NT2/D1 (cell line): ENCODE measurements at regions not wholly inside any gene's neighbourhood (a gene's known extent, or its start where the extent isn't known, plus 50 kb on each side); places are given as distances from the start of the nearest gene placed in this dataset.

Experiments used
- DNase-seq: peaks from one replicate; pipeline ENCODE4 v3.0.0-alpha.2; 2011; ENCODE audit warnings: low read depth, low spot score
- H3K27me3 ChIP-seq: 2 replicates; pipeline ENCODE4 v1.6.0; 2011; ENCODE audit warnings: mild to moderate bottlenecking; ENCODE audit not compliant: insufficient read length, insufficient read depth
- H3K36me3 ChIP-seq: 2 replicates; pipeline ENCODE4 v1.6.1; 2011; ENCODE audit warnings: mild to moderate bottlenecking, low read length, mixed read lengths; ENCODE audit not compliant: insufficient read depth, insufficient read length
- H3K4me1 ChIP-seq: 2 replicates; pipeline ENCODE4 v1.5.1; 2011; ENCODE audit not compliant: insufficient read depth, insufficient read length
- H3K4me3 ChIP-seq: 2 replicates; pipeline ENCODE4 v1.5.1; 2011; ENCODE audit warnings: low read depth; ENCODE audit not compliant: insufficient read length
- H3K9ac ChIP-seq: 2 replicates; pipeline ENCODE4 v1.6.0; 2011; ENCODE audit warnings: low read depth; ENCODE audit not compliant: insufficient read length
- H3K9me3 ChIP-seq: 2 replicates; pipeline ENCODE4 v1.5.1; 2011; ENCODE audit warnings: mild to moderate bottlenecking, low read length; ENCODE audit not compliant: insufficient read depth
- SUZ12 ChIP-seq: IDR thresholded peaks from 2 replicates; pipeline ENCODE4 v1.6.1; 2011; ENCODE audit not compliant: insufficient read length, insufficient read depth; ENCODE audit errors: extremely low read depth
- YY1 ChIP-seq: IDR thresholded peaks from 2 replicates; pipeline ENCODE4 v1.6.1; 2011; ENCODE audit not compliant: insufficient read length, insufficient read depth
- ZNF274 ChIP-seq: IDR thresholded peaks from 2 replicates; pipeline ENCODE4 v1.6.1; 2011; ENCODE audit warnings: mild to moderate bottlenecking, low read depth, low read length

- TF ChIP-seq ZNF274 (no peak), SUZ12 (no peak), YY1 (no peak)
- Histone ChIP-seq H3K4me3 (no peak overlapping the region), H3K9me3 (no peaks in the 10 kb centered on the region), H3K9ac (no peak overlapping the region), H3K4me1 (no peaks in the 10 kb centered on the region), H3K36me3 (no peaks in the 10 kb centered on the region), H3K27me3 (no peaks in the 10 kb centered on the region)
- DNase-seq: no peak
Observed at GRCh38 chr15:37865687-37866086, 68.8 kb upstream of the TMCO5A start.

- H3K4me1 ChIP-seq: no peaks in the 10 kb centered on the region
- no peak for DNase-seq
- H3K9me3 ChIP-seq: no peaks in the 10 kb centered on the region
- H3K27me3 ChIP-seq: no peaks in the 10 kb centered on the region
- H3K9ac ChIP-seq: no peak overlapping the region
- H3K36me3 ChIP-seq: no peaks in the 10 kb centered on the region
- no peak overlapping the region for H3K4me3 ChIP-seq
- TF ChIP-seq SUZ12 (no peak), YY1 (no peak), ZNF274 (no peak)
Observed at GRCh38 chr15:37870711-37871110, 63.7 kb upstream of the TMCO5A start.

DNA sequence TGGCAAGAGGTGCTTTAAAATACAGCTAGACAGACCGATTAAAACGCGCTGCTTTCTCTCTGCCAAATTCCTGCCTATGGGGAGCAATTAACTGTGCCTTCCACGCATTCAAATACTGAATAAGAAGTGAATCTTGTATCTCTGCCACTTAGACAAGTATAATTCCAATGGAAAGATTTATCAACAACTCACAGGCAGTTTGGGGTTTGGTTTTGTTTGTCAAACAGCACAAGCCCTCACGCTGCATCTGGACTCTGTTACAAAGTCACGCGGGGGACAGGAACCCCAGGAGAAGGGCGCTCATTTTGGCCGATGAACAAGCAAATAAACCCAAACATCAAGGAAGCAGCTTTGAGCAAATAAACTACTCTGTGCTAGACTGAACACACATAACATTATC lies 61.8 kb upstream of the TMCO5A start:
- no peaks in the 10 kb centered on the region for H3K4me1 ChIP-seq
- H3K36me3 ChIP-seq: no peaks in the 10 kb centered on the region
- TF ChIP-seq SUZ12 (no peak), YY1 (no peak), ZNF274 (no peak)
- H3K9me3 ChIP-seq: no peaks in the 10 kb centered on the region
- no peaks in the 10 kb centered on the region for H3K27me3 ChIP-seq
- H3K9ac ChIP-seq: no peak overlapping the region
- DNase-seq: no peak
- no peak overlapping the region for H3K4me3 ChIP-seq

DNA sequence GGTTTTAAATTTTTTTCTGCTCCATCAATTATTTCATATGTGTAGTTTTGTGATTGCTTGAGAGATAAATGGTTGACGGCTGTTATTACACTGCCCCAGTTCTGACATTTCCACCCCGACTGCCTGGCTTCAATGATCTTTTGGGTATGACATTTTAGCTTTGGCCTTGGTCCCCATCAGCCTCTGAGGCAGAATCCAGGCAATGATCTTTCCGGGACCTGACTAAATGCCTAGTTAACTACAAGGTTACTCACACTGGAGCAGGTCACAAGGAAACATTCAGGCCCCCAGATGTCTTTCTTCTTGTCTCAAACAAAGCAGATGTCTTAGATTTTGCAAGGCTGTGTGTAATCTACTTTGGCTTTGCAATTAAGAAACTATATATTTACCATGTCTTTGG lies 61.1 kb upstream of the TMCO5A start:
- DNase-seq: no peak
- Histone ChIP-seq H3K36me3 (no peaks in the 10 kb centered on the region), H3K4me1 (no peaks in the 10 kb centered on the region), H3K9me3 (no peaks in the 10 kb centered on the region), H3K9ac (no peak overlapping the region), H3K27me3 (no peaks in the 10 kb centered on the region), H3K4me3 (no peak overlapping the region)
- TF ChIP-seq ZNF274 (no peak), SUZ12 (no peak), YY1 (no peak)

GRCh38 chr15:37876900-37877299 lies 57.5 kb upstream of the TMCO5A start:
- H3K36me3 ChIP-seq: no peaks in the 10 kb centered on the region
- no peaks in the 10 kb centered on the region for H3K4me1 ChIP-seq
- no peak for DNase-seq
- TF ChIP-seq SUZ12: no peak
- TF ChIP-seq ZNF274: no peak
- no peaks in the 10 kb centered on the region for H3K9me3 ChIP-seq
- H3K9ac ChIP-seq: no peak overlapping the region
- H3K27me3 ChIP-seq: no peaks in the 10 kb centered on the region
- H3K4me3 ChIP-seq: no peak overlapping the region

- Histone ChIP-seq H3K36me3 (no peaks in the 10 kb centered on the region), H3K4me3 (no peak overlapping the region), H3K9ac (no peak overlapping the region), H3K9me3 (no peaks in the 10 kb centered on the region), H3K4me1 (no peaks in the 10 kb centered on the region), H3K27me3 (no peaks in the 10 kb centered on the region)
- DNase-seq: no peak
- TF ChIP-seq SUZ12 (no peak), YY1 (no peak), ZNF274 (no peak)
Observed at GRCh38 chr15:37877851-37878741, 56.3 kb upstream of the TMCO5A start.

- DNase-seq: peak; percentile 13
- Histone ChIP-seq H3K9me3 (no peaks in the 10 kb centered on the region), H3K9ac (no peak overlapping the region), H3K27me3 (no peaks in the 10 kb centered on the region), H3K36me3 (no peaks in the 10 kb centered on the region), H3K4me3 (no peak overlapping the region), H3K4me1 (no peaks in the 10 kb centered on the region)
- TF ChIP-seq ZNF274 (no peak), SUZ12 (no peak), YY1 (no peak)
Observed at GRCh38 chr15:37880009-37880834, 54.2 kb upstream of the TMCO5A start.
